Cardiac muscle cell (in vitro differentiated cells and primary cell): ENCODE measurements at regions not wholly inside any gene's neighbourhood (a gene's known extent, or its start where the extent isn't known, plus 50 kb on each side); places are given as distances from the start of the nearest gene placed in this dataset.

ENCODE experiments used
- DNase-seq, 2 donors: peaks; one replicate each; pipeline versions ENCODE4 v3.0.0 to v3.0.0-alpha.2; 2010 to 2017; ENCODE audit warnings: low read depth in 1 of 2, low spot score in 1 of 2
- H3K27ac ChIP-seq: fragments of 200-600 bp; sonication (generic); 2 replicates; pipeline ENCODE4 v1.5.1; 2016
- H3K27me3 ChIP-seq: fragments of 200-600 bp; sonication (generic); 2 replicates; pipeline ENCODE4 v1.6.0; 2016; ENCODE audit warnings: control low read depth
- H3K36me3 ChIP-seq: fragments of 200-600 bp; sonication (generic); 2 replicates; pipeline ENCODE4 v1.5.1; 2016; ENCODE audit warnings: control low read depth
- H3K4me1 ChIP-seq: fragments of 200-600 bp; sonication (generic); 2 replicates; pipeline ENCODE4 v1.8.1; 2017; ENCODE audit warnings: low read depth, mild to moderate bottlenecking, mixed run types
- H3K4me3 ChIP-seq: fragments of 200-600 bp; sonication (generic); 2 replicates; pipeline ENCODE4 v1.5.1; 2016; ENCODE audit warnings: mild to moderate bottlenecking
- H3K9me3 ChIP-seq: fragments of 200-600 bp; sonication (generic); 2 replicates; pipeline ENCODE4 v1.5.1; 2017; ENCODE audit warnings: low read depth, mild to moderate bottlenecking, control low read depth
- TF ChIP-seq, protein P1 (sequence below): IDR thresholded peaks from 2 replicates; pipeline ENCODE4 v1.5.1; 2012; ENCODE audit warnings: low read depth, mild to moderate bottlenecking, low read length

- TF ChIP-seq, protein P1, sequence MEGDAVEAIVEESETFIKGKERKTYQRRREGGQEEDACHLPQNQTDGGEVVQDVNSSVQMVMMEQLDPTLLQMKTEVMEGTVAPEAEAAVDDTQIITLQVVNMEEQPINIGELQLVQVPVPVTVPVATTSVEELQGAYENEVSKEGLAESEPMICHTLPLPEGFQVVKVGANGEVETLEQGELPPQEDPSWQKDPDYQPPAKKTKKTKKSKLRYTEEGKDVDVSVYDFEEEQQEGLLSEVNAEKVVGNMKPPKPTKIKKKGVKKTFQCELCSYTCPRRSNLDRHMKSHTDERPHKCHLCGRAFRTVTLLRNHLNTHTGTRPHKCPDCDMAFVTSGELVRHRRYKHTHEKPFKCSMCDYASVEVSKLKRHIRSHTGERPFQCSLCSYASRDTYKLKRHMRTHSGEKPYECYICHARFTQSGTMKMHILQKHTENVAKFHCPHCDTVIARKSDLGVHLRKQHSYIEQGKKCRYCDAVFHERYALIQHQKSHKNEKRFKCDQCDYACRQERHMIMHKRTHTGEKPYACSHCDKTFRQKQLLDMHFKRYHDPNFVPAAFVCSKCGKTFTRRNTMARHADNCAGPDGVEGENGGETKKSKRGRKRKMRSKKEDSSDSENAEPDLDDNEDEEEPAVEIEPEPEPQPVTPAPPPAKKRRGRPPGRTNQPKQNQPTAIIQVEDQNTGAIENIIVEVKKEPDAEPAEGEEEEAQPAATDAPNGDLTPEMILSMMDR: no peak
- no peaks in the 10 kb centered on the region for H3K36me3 ChIP-seq
- H3K9me3 ChIP-seq: no peaks in the 10 kb centered on the region
- DNase-seq: no peak
- no peaks in the 10 kb centered on the region for H3K27me3 ChIP-seq
- H3K4me1 ChIP-seq: no peaks in the 10 kb centered on the region
- H3K4me3 ChIP-seq: no peak overlapping the region
- no peak overlapping the region for H3K27ac ChIP-seq
Observed at GRCh38 chr4:18957716-18958115, 936.2 kb upstream of the LCORL start.

- no peak overlapping the region for H3K4me3 ChIP-seq
- H3K36me3 ChIP-seq: no peaks in the 10 kb centered on the region
- H3K27me3 ChIP-seq: no peaks in the 10 kb centered on the region
- TF ChIP-seq, protein P1: no peak
- no peak for DNase-seq
- no peaks in the 10 kb centered on the region for H3K4me1 ChIP-seq
- no peaks in the 10 kb centered on the region for H3K9me3 ChIP-seq
- no peak overlapping the region for H3K27ac ChIP-seq
Observed at GRCh38 chr4:18954538-18954937, 933.0 kb upstream of the LCORL start.

DNA sequence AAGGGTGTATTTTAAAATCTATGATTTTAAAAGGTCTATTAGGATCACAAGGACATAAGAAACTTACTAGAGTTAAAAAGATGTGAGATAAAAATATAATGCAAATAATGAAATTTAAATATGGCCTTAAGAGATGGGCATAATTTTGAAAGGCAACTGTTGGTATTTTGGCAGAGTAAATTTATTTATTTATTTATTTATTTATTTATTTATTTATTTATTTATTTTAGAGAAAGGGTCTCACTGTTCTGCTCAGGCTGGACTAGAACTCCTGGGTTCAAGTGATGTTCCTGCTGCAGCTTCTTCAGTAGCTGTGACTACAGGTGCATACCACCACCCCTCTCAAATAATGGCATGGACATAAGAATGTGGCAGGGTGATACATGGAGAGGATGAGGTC is 932.1 kb upstream of the LCORL start:
- Histone ChIP-seq H3K27me3 (no peaks in the 10 kb centered on the region), H3K27ac (no peak overlapping the region), H3K4me1 (no peaks in the 10 kb centered on the region), H3K9me3 (no peaks in the 10 kb centered on the region), H3K4me3 (no peak overlapping the region), H3K36me3 (no peaks in the 10 kb centered on the region)
- no peak for DNase-seq
- TF ChIP-seq, protein P1: no peak

DNA sequence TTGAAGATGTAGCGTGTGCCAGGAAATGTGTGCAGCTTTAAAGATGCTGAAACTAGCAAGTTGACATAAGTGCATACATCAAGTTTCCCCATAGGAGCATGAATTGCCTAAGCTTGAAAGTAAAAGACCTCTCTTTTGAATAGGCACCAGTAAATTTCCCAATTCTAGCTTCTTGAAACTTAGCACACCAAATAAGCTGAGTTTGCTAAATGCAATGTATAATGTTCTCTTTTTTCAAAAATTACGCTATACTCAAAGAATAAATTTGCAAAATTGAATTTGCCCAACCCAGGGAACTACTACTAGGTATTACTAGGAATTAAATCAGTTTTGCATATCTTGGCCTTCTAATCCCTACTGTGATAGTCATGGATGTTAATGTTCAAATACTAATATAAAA is 923.9 kb upstream of the LCORL start:
- no peak overlapping the region for H3K4me3 ChIP-seq
- TF ChIP-seq, protein P1: no peak
- no peaks in the 10 kb centered on the region for H3K9me3 ChIP-seq
- H3K27me3 ChIP-seq: no peaks in the 10 kb centered on the region
- H3K36me3 ChIP-seq: no peaks in the 10 kb centered on the region
- H3K4me1 ChIP-seq: no peaks in the 10 kb centered on the region
- no peak overlapping the region for H3K27ac ChIP-seq
- DNase-seq: no peak

DNA sequence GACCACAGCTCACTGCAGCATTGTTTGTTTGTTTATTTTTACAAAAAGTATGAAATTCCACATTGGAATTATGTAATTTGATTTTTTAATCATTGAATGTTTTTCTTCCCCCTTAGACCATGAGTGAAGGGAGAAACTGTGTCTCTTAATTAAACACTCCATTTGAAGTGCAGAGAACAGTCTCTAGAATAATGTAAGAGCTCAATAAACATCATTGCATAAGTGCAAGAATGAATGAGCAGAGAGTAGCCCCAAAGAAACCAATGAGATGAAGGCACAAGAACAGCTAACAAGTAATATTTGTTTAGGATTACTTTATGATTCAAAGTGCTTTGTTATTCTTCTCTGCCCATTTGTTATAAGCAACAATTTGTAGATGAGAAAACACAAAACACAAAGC is 921.3 kb upstream of the LCORL start:
- Histone ChIP-seq H3K27me3 (no peaks in the 10 kb centered on the region), H3K4me1 (no peaks in the 10 kb centered on the region), H3K9me3 (no peaks in the 10 kb centered on the region), H3K4me3 (no peak overlapping the region), H3K36me3 (no peaks in the 10 kb centered on the region), H3K27ac (no peak overlapping the region)
- no peak for DNase-seq
- TF ChIP-seq, protein P1: no peak
